Suprapubic skin (tissue), 4 donors: ENCODE measurements at regions not wholly inside any gene's neighbourhood (a gene's known extent, or its start where the extent isn't known, plus 50 kb on each side); places are given as distances from the start of the nearest gene placed in this dataset.

Experiments
- DNase-seq, 2 donors: peaks; one replicate each; pipeline ENCODE4 v3.0.0-alpha.2; 2019; ENCODE audit warnings: low spot score in 2 of 2
- H3K27ac ChIP-seq: fragments of 200-600 bp; sonication (generic); one replicate; pipeline ENCODE4 v1.5.1; 2019
- H3K27me3 ChIP-seq: fragments of 200-600 bp; sonication (generic); one replicate; pipeline ENCODE4 v1.5.1; 2019
- H3K36me3 ChIP-seq: fragments of 200-600 bp; sonication (generic); one replicate; pipeline ENCODE4 v1.5.1; 2019
- H3K4me1 ChIP-seq: fragments of 200-600 bp; sonication (generic); one replicate; pipeline ENCODE4 v1.5.1; 2019
- H3K4me3 ChIP-seq: fragments of 200-600 bp; sonication (generic); one replicate; pipeline ENCODE4 v1.5.1; 2019; ENCODE audit warnings: mild to moderate bottlenecking
- H3K9me3 ChIP-seq: fragments of 200-600 bp; sonication (generic); one replicate; pipeline ENCODE4 v1.5.1; 2019
- CTCF ChIP-seq, 2 donors: fragments of 200-600 bp in 1 of 2; fragments of 450-650 bp in 1 of 2; sonication (generic) in 1 of 2; IDR thresholded peaks; one replicate each; pipeline ENCODE4 v1.5.1; 2016 to 2019; ENCODE audit warnings: antibody characterized with exemption in 2 of 2, mild to moderate bottlenecking in 1 of 2, moderate library complexity in 1 of 2
- EP300 ChIP-seq: sonication (generic); formaldehyde crosslinking; IDR thresholded peaks from one replicate; pipeline ENCODE4 v1.6.1; 2017; ENCODE audit warnings: antibody characterized with exemption
- POLR2A ChIP-seq, 2 donors: fragments of 450-650 bp; IDR thresholded peaks; one replicate each; pipeline ENCODE4 v1.6.1; 2017; ENCODE audit warnings: antibody characterized with exemption in 2 of 2, mild to moderate bottlenecking in 2 of 2, moderate library complexity in 2 of 2
- POLR2AphosphoS5 ChIP-seq, 3 donors: sonication (generic); formaldehyde crosslinking; IDR thresholded peaks; one replicate each; pipeline ENCODE4 v1.6.1; 2017; ENCODE audit warnings: antibody characterized with exemption in 3 of 3
- WGBS: methylation state at CpG from one replicate; pipeline ENCODE4 v1.1.5; 2018; 5-methylcytosine and 5-hydroxymethylcytosine counted together

GRCh38 chr11:29826878-29827277 lies 190.0 kb downstream of the KCNA4 start:
- no peaks in the 10 kb centered on the region for H3K36me3 ChIP-seq
- no peak for DNase-seq
- H3K27ac ChIP-seq, result no peak overlapping the region
- TF ChIP-seq EP300, result no peak
- no peak for TF ChIP-seq POLR2AphosphoS5 (IDR thresholded peaks at IDR 0.05)
- TF ChIP-seq POLR2A (IDR thresholded peaks at IDR 0.05), result no peak
- no peak for TF ChIP-seq CTCF (IDR thresholded peaks at IDR 0.05)
- H3K4me1 ChIP-seq, result no peaks in the 10 kb centered on the region
- no peak overlapping the region for H3K4me3 ChIP-seq
- no peaks in the 10 kb centered on the region for H3K27me3 ChIP-seq
- WGBS, result 100% methylated on average over 1 of the region's 2 CpGs
- H3K9me3 ChIP-seq, result peaks cover 2% of the 10 kb centered on the region

- Histone ChIP-seq H3K27ac (no peak overlapping the region), H3K4me1 (no peaks in the 10 kb centered on the region), H3K4me3 (no peak overlapping the region), H3K9me3 (peaks cover 3% of the 10 kb centered on the region), H3K36me3 (no peaks in the 10 kb centered on the region), H3K27me3 (no peaks in the 10 kb centered on the region)
- DNase-seq, result no peak
- no peak for TF ChIP-seq POLR2AphosphoS5 (IDR thresholded peaks at IDR 0.05)
- no peak for TF ChIP-seq EP300
- TF ChIP-seq CTCF (IDR thresholded peaks at IDR 0.05), result no peak
- TF ChIP-seq POLR2A (IDR thresholded peaks at IDR 0.05), result no peak
- WGBS, result 85% methylated on average over 2 of the region's 2 CpGs
These were observed 200.5 kb downstream of the KCNA4 start for GRCh38 chr11:29816359-29816758.

GRCh38 chr11:29809121-29809520 lies 207.7 kb downstream of the KCNA4 start:
- no peak for DNase-seq
- no peaks in the 10 kb centered on the region for H3K4me1 ChIP-seq
- peaks cover 5% of the 10 kb centered on the region for H3K9me3 ChIP-seq
- no peak overlapping the region for H3K4me3 ChIP-seq
- no peak overlapping the region for H3K27ac ChIP-seq
- no peaks in the 10 kb centered on the region for H3K36me3 ChIP-seq
- no peaks in the 10 kb centered on the region for H3K27me3 ChIP-seq
- WGBS, result 46% methylated on average over 3 of the region's 3 CpGs
- TF ChIP-seq POLR2AphosphoS5 (IDR thresholded peaks at IDR 0.05) (no peak), POLR2A (IDR thresholded peaks at IDR 0.05) (no peak), CTCF (IDR thresholded peaks at IDR 0.05) (no peak), EP300 (no peak)

- Histone ChIP-seq H3K27me3 (no peaks in the 10 kb centered on the region), H3K4me1 (no peaks in the 10 kb centered on the region), H3K27ac (no peak overlapping the region), H3K9me3 (peaks cover 5% of the 10 kb centered on the region), H3K4me3 (no peak overlapping the region), H3K36me3 (no peaks in the 10 kb centered on the region)
- DNase-seq, result no peak
- TF ChIP-seq POLR2A (IDR thresholded peaks at IDR 0.05) (no peak), POLR2AphosphoS5 (IDR thresholded peaks at IDR 0.05) (no peak)
These were observed 214.3 kb downstream of the KCNA4 start for GRCh38 chr11:29802522-29802921.

GRCh38 chr11:29801561-29801960 lies 215.3 kb downstream of the KCNA4 start:
- H3K27me3 ChIP-seq, result no peaks in the 10 kb centered on the region
- TF ChIP-seq POLR2A (IDR thresholded peaks at IDR 0.05), result no peak
- no peak for TF ChIP-seq POLR2AphosphoS5 (IDR thresholded peaks at IDR 0.05)
- no peak for TF ChIP-seq EP300
- TF ChIP-seq CTCF (IDR thresholded peaks at IDR 0.05), result no peak
- no peaks in the 10 kb centered on the region for H3K4me1 ChIP-seq
- no peak overlapping the region for H3K27ac ChIP-seq
- no peak for DNase-seq
- H3K4me3 ChIP-seq, result no peak overlapping the region
- no peaks in the 10 kb centered on the region for H3K36me3 ChIP-seq
- WGBS, result 71% methylated on average over 1 of the region's 1 CpG
- H3K9me3 ChIP-seq, result peaks cover 5% of the 10 kb centered on the region

- Histone ChIP-seq H3K27ac (no peak overlapping the region), H3K36me3 (no peaks in the 10 kb centered on the region), H3K27me3 (no peaks in the 10 kb centered on the region), H3K4me1 (no peaks in the 10 kb centered on the region), H3K9me3 (peaks cover 4% of the 10 kb centered on the region), H3K4me3 (no peak overlapping the region)
- WGBS, result 60% methylated on average over 1 of the region's 1 CpG
- TF ChIP-seq CTCF (IDR thresholded peaks at IDR 0.05), result no peak
- TF ChIP-seq POLR2AphosphoS5 (IDR thresholded peaks at IDR 0.05), result no peak
- TF ChIP-seq EP300, result no peak
- no peak for TF ChIP-seq POLR2A (IDR thresholded peaks at IDR 0.05)
- no peak for DNase-seq
These were observed 230.7 kb downstream of the KCNA4 start for GRCh38 chr11:29786092-29786491.
